Ovary (tissue), 7 donors: ENCODE measurements at regions not wholly inside any gene's neighbourhood (a gene's known extent, or its start where the extent isn't known, plus 50 kb on each side); places are given as distances from the start of the nearest gene placed in this dataset.

Experiments used
- DNase-seq, 5 donors: peaks; one replicate each; pipeline ENCODE4 v3.0.0-alpha.2; 2019 to 2020
- H3K27ac ChIP-seq, 2 donors: fragments of 200-600 bp; one replicate each; pipeline versions ENCODE4 v1.5.1 to v1.8.0; 2019 to 2022
- H3K27me3 ChIP-seq: fragments of 200-600 bp; one replicate; pipeline ENCODE4 v1.8.0; 2022
- H3K36me3 ChIP-seq: fragments of 200-600 bp; sonication (generic); one replicate; pipeline ENCODE4 v1.5.1; 2019
- H3K4me1 ChIP-seq: one replicate; pipeline ENCODE4 v1.8.1; 2013; ENCODE audit warnings: mild to moderate bottlenecking, moderate library complexity; ENCODE audit not compliant: insufficient read depth
- H3K4me3 ChIP-seq: fragments of 200-600 bp; sonication (generic); one replicate; pipeline ENCODE4 v1.5.1; 2017
- H3K9me3 ChIP-seq, 2 donors: fragments of 200-600 bp in 1 of 2; sonication (generic) in 1 of 2; one replicate each; pipeline versions ENCODE4 v1.5.1 to v1.8.1; 2013 to 2019; ENCODE audit warnings: mild to moderate bottlenecking in 1 of 2, moderate library complexity in 1 of 2
- CTCF ChIP-seq, 3 donors: fragments of 450-650 bp in 2 of 3; fragments of 200-600 bp in 1 of 3; IDR thresholded peaks; one replicate each; pipeline versions ENCODE4 v1.5.1 to v1.8.0; 2016 to 2022; ENCODE audit warnings: antibody characterized with exemption in 3 of 3, mild to moderate bottlenecking in 1 of 3
- EP300 ChIP-seq: sonication (generic); formaldehyde crosslinking; IDR thresholded peaks from one replicate; pipeline ENCODE4 v1.6.1; 2017; ENCODE audit warnings: antibody characterized with exemption
- POLR2A ChIP-seq: fragments of 450-650 bp; IDR thresholded peaks from one replicate; pipeline ENCODE4 v1.6.1; 2017; ENCODE audit warnings: antibody characterized with exemption, mild to moderate bottlenecking, moderate library complexity
- WGBS, 3 donors: extraction: QIAGEN DNeasy Blood & Tissue Kit in 1 of 3; methylation state at CpG; one replicate each; pipeline versions ENCODE4 v1.1.5 to v1.1.7; 2013 to 2017; 5-methylcytosine and 5-hydroxymethylcytosine counted together
- intact Hi-C, 4 donors: fragments of 100-400 bp; cut with DNase I; formaldehyde crosslinking; loops; one replicate each; pipeline versions ENCODE4 v1.11.0 to v1.15.1; 2022 to 2023
- donor health status: DM: no; HTN: no; CAD: no; lungs with moderate emphysema.
- donor health status: DM: no; HTN: no; CAD: no.
- donor health status: Bipolar disorder and iron deficiency.
- donor health status: DM: no; HTN: no; CAD: no.
- donor health status: DM: yes; HTN: yes; CAD: no.

GRCh38 chr4:129707949-129708348 lies 612.0 kb downstream of the C4orf33 start:
- Histone ChIP-seq H3K36me3 (no peaks in the 10 kb centered on the region), H3K27me3 (no peaks in the 10 kb centered on the region), H3K27ac (no peak overlapping the region), H3K4me1 (no peaks in the 10 kb centered on the region), H3K9me3 (no peaks in the 10 kb centered on the region), H3K4me3 (no peak overlapping the region)
- TF ChIP-seq CTCF (IDR thresholded peaks at IDR 0.05) (no peak), EP300 (no peak), POLR2A (no peak)
- DNase-seq: no peak
- intact Hi-C loops: no loop called here

- no peaks in the 10 kb centered on the region for H3K9me3 ChIP-seq
- TF ChIP-seq CTCF (IDR thresholded peaks at IDR 0.05): no peak
- 89 to 92% (median 90%) methylated on average over 4 of the region's 4 CpGs for WGBS, 3 donors
Observed at GRCh38 chr4:129708784-129709183, 612.8 kb downstream of the C4orf33 start.

GRCh38 chr4:129738175-129738574 lies 642.2 kb downstream of the C4orf33 start:
- no peak for DNase-seq
- WGBS, 3 donors: 48 to 73% (median 56%) methylated on average over 1 of the region's 1 CpG
- H3K36me3 ChIP-seq: no peaks in the 10 kb centered on the region
- no peaks in the 10 kb centered on the region for H3K4me1 ChIP-seq
- no peaks in the 10 kb centered on the region for H3K27me3 ChIP-seq
- no peak overlapping the region for H3K27ac ChIP-seq
- no peaks in the 10 kb centered on the region for H3K9me3 ChIP-seq
- intact Hi-C loops: no loop called here
- TF ChIP-seq POLR2A: no peak
- TF ChIP-seq EP300: no peak
- H3K4me3 ChIP-seq: no peak overlapping the region

More at GRCh38 chr4:129708784-129709183, 612.8 kb downstream of the C4orf33 start:
- H3K36me3 ChIP-seq: no peaks in the 10 kb centered on the region
- no peak overlapping the region for H3K4me3 ChIP-seq
- no peak overlapping the region for H3K27ac ChIP-seq
- no peak for DNase-seq
- no peaks in the 10 kb centered on the region for H3K4me1 ChIP-seq
- intact Hi-C loops: no loop called here
- no peaks in the 10 kb centered on the region for H3K27me3 ChIP-seq

- no peaks in the 10 kb centered on the region for H3K36me3 ChIP-seq
- H3K4me1 ChIP-seq: no peaks in the 10 kb centered on the region
- DNase-seq: no peak
- no peaks in the 10 kb centered on the region for H3K27me3 ChIP-seq
- no peak overlapping the region for H3K27ac ChIP-seq
- H3K4me3 ChIP-seq: no peak overlapping the region
- intact Hi-C loops: no loop called here
- TF ChIP-seq EP300: no peak
- no peaks in the 10 kb centered on the region for H3K9me3 ChIP-seq
- WGBS, 3 donors: 51 to 62% (median 59%) methylated on average over 2 of the region's 2 CpGs
Observed at GRCh38 chr4:129747756-129748155, 651.8 kb downstream of the C4orf33 start.

GRCh38 chr4:129748991-129749390 lies 653.0 kb downstream of the C4orf33 start:
- WGBS, 3 donors: 2 to 8% (median 4%) methylated on average over 1 of the region's 1 CpG
- no peak for DNase-seq
- TF ChIP-seq CTCF (IDR thresholded peaks at IDR 0.05) (no peak), EP300 (no peak), POLR2A (no peak)
- H3K4me3 ChIP-seq: no peak overlapping the region
- no peaks in the 10 kb centered on the region for H3K4me1 ChIP-seq
- no peak overlapping the region for H3K27ac ChIP-seq
- no peaks in the 10 kb centered on the region for H3K36me3 ChIP-seq
- no peaks in the 10 kb centered on the region for H3K9me3 ChIP-seq
- H3K27me3 ChIP-seq: no peaks in the 10 kb centered on the region
- intact Hi-C loops: no loop called here

GRCh38 chr4:129751646-129752045 lies 655.7 kb downstream of the C4orf33 start:
- Histone ChIP-seq H3K4me1 (no peaks in the 10 kb centered on the region), H3K36me3 (no peaks in the 10 kb centered on the region), H3K27ac (no peak overlapping the region), H3K9me3 (no peaks in the 10 kb centered on the region), H3K27me3 (no peaks in the 10 kb centered on the region), H3K4me3 (no peak overlapping the region)
- intact Hi-C loops: no loop called here
- no peak for DNase-seq
- WGBS, 3 donors: 60 to 79% (median 61%) methylated on average over 2 of the region's 2 CpGs
- no peak for TF ChIP-seq EP300
- no peak for TF ChIP-seq POLR2A
- no peak for TF ChIP-seq CTCF (IDR thresholded peaks at IDR 0.05)
